K562 (cell line): ENCODE measurements at regions not wholly inside any gene's neighbourhood (a gene's known extent, or its start where the extent isn't known, plus 50 kb on each side); places are given as distances from the start of the nearest gene placed in this dataset.

ENCODE experiments used
- ATAC-seq: fragments of 200-7000 bp; cut with Tn5 transposase; 3 replicates; pipeline ENCODE4 v1.9.1; 2020; ENCODE audit warnings: moderate library complexity
- BruUV-seq: library from RNA; stranded (reverse); fragments of 400-500 nt; replicated peaks from 2 replicates; lab custom pipeline; 2021; lab: Mats Ljungman, UMichigan
- CTCF ChIA-PET: fragments of 300-600 bp; formaldehyde crosslinking; extraction: SDS; loops from one replicate; lab custom pipeline; 2021; ENCODE audit warnings: low intra/inter-chr PET ratio; lab: Yijun Ruan, JAX
- POLR2A ChIA-PET: fragments of 300-600, 350-650 bp; sonication (Branson Sonifier 250); formaldehyde crosslinking; extraction: SDS; loops from one replicate; lab custom pipeline; 2021; ENCODE audit warnings: antibody characterized with exemption, inconsistent platforms; lab: Yijun Ruan, JAX
- DNase-seq, 4 experiments: peaks; one replicate each; pipeline versions ENCODE4 v3.0.0 to v3.0.0-alpha.2; 2011 to 2018; ENCODE audit warnings: low spot score in 3 of 4, mixed read lengths in 3 of 4; ENCODE audit errors: extremely low read depth in 1 of 4
- FAIRE-seq: peaks from 2 replicates; lab custom pipeline; 2011; peaks lifted over from hg19 to GRCh38; lab: Jason Lieb, UNC
- H2AFZ ChIP-seq: 2 replicates; pipeline ENCODE4 v1.6.0; 2011; ENCODE audit warnings: low read depth, low read length, control low read depth, inconsistent platforms
- H3K27ac ChIP-seq: fragments of 200-600 bp; 3 replicates; pipeline ENCODE4 v1.8.0; 2011; ENCODE audit warnings: low read depth, mild to moderate bottlenecking, control low read depth, inconsistent platforms, low read length, moderate library complexity, mixed read lengths; ENCODE audit errors: extremely low read depth
- H3K27me3 ChIP-seq, 2 experiments: fragments of 300-600 bp in 1 of 2; 2 replicates in 1 of 2; 3 replicates in 1 of 2; pipeline versions ENCODE4 v1.6.0 to v1.8.0; 2011; ENCODE audit warnings: inconsistent platforms in 2 of 2, low read length in 2 of 2, mild to moderate bottlenecking in 1 of 2, mixed read lengths in 1 of 2, moderate library complexity in 1 of 2; ENCODE audit not compliant: control insufficient read depth in 2 of 2, insufficient read depth in 2 of 2
- H3K36me3 ChIP-seq: fragments of 300-600 bp; 3 replicates; pipeline ENCODE4 v1.8.0; 2011; ENCODE audit warnings: mild to moderate bottlenecking, low read length, inconsistent platforms; ENCODE audit not compliant: control insufficient read depth, insufficient read depth
- H3K4me1 ChIP-seq, 2 experiments: fragments of 200-600 bp in 1 of 2; replicated peaks in 1 of 2; 2 replicates in 1 of 2; 3 replicates in 1 of 2; pipeline versions ENCODE4 v1.5.1 to v1.8.0; 2011; ENCODE audit warnings: inconsistent platforms in 2 of 2, low read length in 2 of 2, mild to moderate bottlenecking in 1 of 2, mixed read lengths in 1 of 2, moderate library complexity in 1 of 2; ENCODE audit not compliant: control insufficient read depth in 2 of 2, insufficient read depth in 2 of 2
- H3K4me2 ChIP-seq: 2 replicates; pipeline ENCODE4 v1.6.1; 2011; ENCODE audit warnings: low read length, control low read depth, inconsistent platforms, mixed read lengths; ENCODE audit not compliant: insufficient read depth
- H3K4me3 ChIP-seq: fragments of 200-600 bp; sonication (generic), shearing (Covaris generic); 2 replicates; pipeline ENCODE4 v1.5.1; 2016; ENCODE audit warnings: control low read depth, inconsistent platforms
- H3K79me2 ChIP-seq: fragments of 200-600 bp; 3 replicates; pipeline ENCODE4 v1.8.0; 2011; ENCODE audit warnings: low read length, inconsistent platforms; ENCODE audit not compliant: control insufficient read depth, insufficient read depth
- H3K9ac ChIP-seq, 2 experiments: 2 replicates each; pipeline versions ENCODE4 v1.6.0 to v1.6.1; 2011; ENCODE audit warnings: low read depth in 2 of 2, low read length in 2 of 2, control low read depth in 1 of 2, inconsistent platforms in 1 of 2, mild to moderate bottlenecking in 1 of 2, mixed read lengths in 1 of 2; ENCODE audit not compliant: insufficient read depth in 1 of 2
- H3K9me1 ChIP-seq: one replicate; pipeline ENCODE4 v1.6.0; 2011; ENCODE audit warnings: inconsistent platforms, mild to moderate bottlenecking, low read length, moderate library complexity; ENCODE audit not compliant: control insufficient read depth, insufficient read depth
- H3K9me3 ChIP-seq: replicated peaks from 2 replicates; pipeline ENCODE4 v1.5.1; 2011; ENCODE audit warnings: low read depth, low read length, inconsistent platforms; ENCODE audit not compliant: control insufficient read depth, insufficient read depth
- H4K20me1 ChIP-seq: replicated peaks from 2 replicates; pipeline ENCODE4 v1.6.1; 2011; ENCODE audit warnings: low read length, inconsistent platforms, mixed read lengths; ENCODE audit not compliant: control insufficient read depth, insufficient read depth
- ASH1L ChIP-seq: fragments of 450-650 bp; IDR thresholded peaks from 2 replicates; pipeline ENCODE4 v1.6.1; 2018; ENCODE audit warnings: borderline replicate concordance, mild to moderate bottlenecking, low read depth; ENCODE audit not compliant: partially characterized antibody
- CBFB ChIP-seq: sonication (generic); formaldehyde crosslinking; IDR thresholded peaks from 2 replicates; pipeline ENCODE4 v1.4.0; 2020; ENCODE audit warnings: mild to moderate bottlenecking, missing genetic modification reagents
- CBX1 ChIP-seq: sonication (generic); IDR thresholded peaks from 2 replicates; pipeline ENCODE4 v1.6.1; 2016; ENCODE audit warnings: antibody characterized with exemption, low read depth, mild to moderate bottlenecking
- CXXC5 ChIP-seq: fragments of 250-450 bp; sonication (Bioruptor Pico); IDR thresholded peaks from 2 replicates; pipeline ENCODE4 v1.8.0; 2022; ENCODE audit warnings: inconsistent platforms, mild to moderate bottlenecking, moderate library complexity
- EWSR1 ChIP-seq: fragments of 450-650 bp; IDR thresholded peaks from 2 replicates; pipeline ENCODE4 v1.6.1; 2018; ENCODE audit warnings: borderline replicate concordance, mild to moderate bottlenecking, low read depth, moderate library complexity; ENCODE audit not compliant: partially characterized antibody
- EZH2 ChIP-seq: IDR thresholded peaks from 2 replicates; pipeline ENCODE4 v1.6.1; 2012; ENCODE audit warnings: low read depth, mild to moderate bottlenecking, inconsistent platforms, low read length, borderline replicate concordance
- FOXJ3 ChIP-seq: sonication (generic); formaldehyde crosslinking; IDR thresholded peaks from 2 replicates; pipeline ENCODE4 v1.4.0; 2020; ENCODE audit warnings: mild to moderate bottlenecking, missing genetic modification reagents
- GABPB1 ChIP-seq: sonication (generic); formaldehyde crosslinking; IDR thresholded peaks from 2 replicates; pipeline ENCODE4 v1.8.0; 2022; ENCODE audit warnings: mild to moderate bottlenecking, missing genetic modification reagents
- GMEB1 ChIP-seq: fragments of 250-450 bp; sonication (Bioruptor Pico); IDR thresholded peaks from 2 replicates; pipeline ENCODE4 v1.4.0; 2020; ENCODE audit warnings: mild to moderate bottlenecking
- MAFG ChIP-seq: fragments of 450-650 bp; conservative IDR thresholded peaks from 2 replicates; pipeline ENCODE4 v1.6.1; 2016; ENCODE audit warnings: missing genetic modification characterization, missing compliant biosample characterization
- MEF2A ChIP-seq: IDR thresholded peaks from 2 replicates; pipeline ENCODE4 v1.6.1; 2011; ENCODE audit warnings: low read depth, mild to moderate bottlenecking, low read length, moderate library complexity; ENCODE audit not compliant: control insufficient read depth
- STAG1 ChIP-seq: sonication (generic); formaldehyde crosslinking; IDR thresholded peaks from 2 replicates; pipeline ENCODE4 v1.5.0; 2020; ENCODE audit warnings: missing genetic modification reagents, borderline replicate concordance
- STAT6 ChIP-seq: sonication (generic); formaldehyde crosslinking; IDR thresholded peaks from 2 replicates; pipeline ENCODE4 v1.8.1; 2023; ENCODE audit warnings: mild to moderate bottlenecking, missing genetic modification reagents
- TCF3 ChIP-seq: sonication (generic); formaldehyde crosslinking; IDR thresholded peaks from 2 replicates; pipeline ENCODE4 v1.4.0; 2020; ENCODE audit warnings: mild to moderate bottlenecking, missing genetic modification reagents
- ZKSCAN3 ChIP-seq: fragments of 250-450 bp; sonication (Bioruptor Pico); IDR thresholded peaks from 2 replicates; pipeline ENCODE4 v1.4.0; 2020
- ZNF174 ChIP-seq: fragments of 250-450 bp; sonication (Bioruptor Pico); IDR thresholded peaks from 2 replicates; pipeline ENCODE4 v1.4.0; 2020; ENCODE audit warnings: mild to moderate bottlenecking
- ZNF224 ChIP-seq: sonication (generic); formaldehyde crosslinking; IDR thresholded peaks from 2 replicates; pipeline ENCODE4 v1.8.0; 2022; ENCODE audit warnings: mild to moderate bottlenecking, missing genetic modification reagents
- ZNF561 ChIP-seq: fragments of 450-650 bp; formaldehyde crosslinking; conservative IDR thresholded peaks from 2 replicates; pipeline ENCODE4 v1.4.0; 2020; ENCODE audit warnings: mild to moderate bottlenecking, moderate library complexity
- ZNF584 ChIP-seq: fragments of 200-800 bp; sonication (Bioruptor generic); IDR thresholded peaks from 2 replicates; pipeline ENCODE4 v1.6.1; 2016; ENCODE audit warnings: low read depth, mild to moderate bottlenecking, missing genetic modification characterization, missing compliant biosample characterization
- in situ Hi-C: fragments of 300-500 bp; cut with MboI; formaldehyde crosslinking; loops from 4 replicates; pipeline ENCODE4 v1.15.0; 2018; ENCODE audit warnings: inconsistent platforms, mixed read lengths
- intact Hi-C: fragments of 100-400 bp; cut with micrococcal nuclease; formaldehyde crosslinking; loops from 2 replicates; pipeline ENCODE4 v1.14.2; 2022

- Histone ChIP-seq H4K20me1 (no peaks in the 10 kb centered on the region), H2AFZ (no peak overlapping the region), H3K4me1 (no peaks in the 10 kb centered on the region), H3K9me1 (no peaks in the 10 kb centered on the region), H3K79me2 (no peaks in the 10 kb centered on the region), H3K27me3 (no peaks in the 10 kb centered on the region), H3K4me2 (no peak overlapping the region), H3K36me3 (no peaks in the 10 kb centered on the region), H3K9me3 (no peaks in the 10 kb centered on the region), H3K9ac (no peak overlapping the region), H3K4me3 (no peak overlapping the region), H3K27ac (no peak overlapping the region)
- no peak for ATAC-seq
- POLR2A ChIA-PET, result no interaction called here
- no TSS peak for BruUV-seq
- TF ChIP-seq TCF3 (CRISPR knock-in tag) (no peak), ZNF224 (CRISPR knock-in tag) (no peak), MAFG (tag) (no peak), GABPB1 (CRISPR knock-in tag) (no peak), STAG1 (no peak), ZNF174 (CRISPR knock-in tag) (no peak), ZNF561 (CRISPR knock-in tag) (no peak), ZKSCAN3 (no peak), MEF2A (no peak), STAT6 (CRISPR knock-in tag) (no peak), ZNF584 (CRISPR knock-in tag) (no peak), CBX1 (no peak), GMEB1 (CRISPR knock-in tag) (no peak), ASH1L (no peak), CXXC5 (CRISPR knock-in tag) (no peak), CBFB (CRISPR knock-in tag) (no peak), EZH2 (no peak), EWSR1 (no peak), FOXJ3 (no peak)
- in situ Hi-C loops (no loop called here), intact Hi-C loops (no loop called here)
- DNase-seq, result no peak
- CTCF ChIA-PET, result no interaction called here
- no peak for FAIRE-seq
Observed at GRCh38 chr11:29040489-29040888, 932.3 kb downstream of the METTL15 start.
